Panc1 (cell line): ENCODE measurements at regions not wholly inside any gene's neighbourhood (a gene's known extent, or its start where the extent isn't known, plus 50 kb on each side); places are given as distances from the start of the nearest gene placed in this dataset.

ENCODE experiments used
- POLR2AphosphoS5 ChIP-seq: IDR thresholded peaks from 2 replicates; pipeline ENCODE4 v1.6.1; 2012; ENCODE audit warnings: mild to moderate bottlenecking, low read depth, low read length, moderate library complexity
- SIN3A ChIP-seq: IDR thresholded peaks from 2 replicates; pipeline ENCODE4 v1.6.1; 2012; ENCODE audit warnings: low read depth, mild to moderate bottlenecking, low read length, moderate library complexity, borderline replicate concordance; ENCODE audit not compliant: insufficient read depth
- TCF7L2 ChIP-seq: IDR thresholded peaks from 2 replicates; pipeline ENCODE4 v1.6.1; 2011; ENCODE audit warnings: mild to moderate bottlenecking, low read depth, low read length, inconsistent platforms
- TF ChIP-seq, protein P1 (sequence below): fragments of 450-650 bp; IDR thresholded peaks from 2 replicates; pipeline ENCODE4 v1.5.1; 2017; ENCODE audit warnings: mild to moderate bottlenecking
- TF ChIP-seq, protein P2 (sequence below), 2 experiments: IDR thresholded peaks; 2 replicates each; pipeline ENCODE4 v1.6.1; 2011 to 2012; ENCODE audit warnings: low read depth in 2 of 2, control low read depth in 1 of 2, low read length in 1 of 2, mild to moderate bottlenecking in 1 of 2, moderate library complexity in 1 of 2; ENCODE audit not compliant: insufficient read depth in 1 of 2

GRCh38 chr2:239460780-239461179 is 60.0 kb upstream of the HDAC4 start:
- TF ChIP-seq, protein P1, sequence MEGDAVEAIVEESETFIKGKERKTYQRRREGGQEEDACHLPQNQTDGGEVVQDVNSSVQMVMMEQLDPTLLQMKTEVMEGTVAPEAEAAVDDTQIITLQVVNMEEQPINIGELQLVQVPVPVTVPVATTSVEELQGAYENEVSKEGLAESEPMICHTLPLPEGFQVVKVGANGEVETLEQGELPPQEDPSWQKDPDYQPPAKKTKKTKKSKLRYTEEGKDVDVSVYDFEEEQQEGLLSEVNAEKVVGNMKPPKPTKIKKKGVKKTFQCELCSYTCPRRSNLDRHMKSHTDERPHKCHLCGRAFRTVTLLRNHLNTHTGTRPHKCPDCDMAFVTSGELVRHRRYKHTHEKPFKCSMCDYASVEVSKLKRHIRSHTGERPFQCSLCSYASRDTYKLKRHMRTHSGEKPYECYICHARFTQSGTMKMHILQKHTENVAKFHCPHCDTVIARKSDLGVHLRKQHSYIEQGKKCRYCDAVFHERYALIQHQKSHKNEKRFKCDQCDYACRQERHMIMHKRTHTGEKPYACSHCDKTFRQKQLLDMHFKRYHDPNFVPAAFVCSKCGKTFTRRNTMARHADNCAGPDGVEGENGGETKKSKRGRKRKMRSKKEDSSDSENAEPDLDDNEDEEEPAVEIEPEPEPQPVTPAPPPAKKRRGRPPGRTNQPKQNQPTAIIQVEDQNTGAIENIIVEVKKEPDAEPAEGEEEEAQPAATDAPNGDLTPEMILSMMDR = no peak
- TF ChIP-seq, protein P2, sequence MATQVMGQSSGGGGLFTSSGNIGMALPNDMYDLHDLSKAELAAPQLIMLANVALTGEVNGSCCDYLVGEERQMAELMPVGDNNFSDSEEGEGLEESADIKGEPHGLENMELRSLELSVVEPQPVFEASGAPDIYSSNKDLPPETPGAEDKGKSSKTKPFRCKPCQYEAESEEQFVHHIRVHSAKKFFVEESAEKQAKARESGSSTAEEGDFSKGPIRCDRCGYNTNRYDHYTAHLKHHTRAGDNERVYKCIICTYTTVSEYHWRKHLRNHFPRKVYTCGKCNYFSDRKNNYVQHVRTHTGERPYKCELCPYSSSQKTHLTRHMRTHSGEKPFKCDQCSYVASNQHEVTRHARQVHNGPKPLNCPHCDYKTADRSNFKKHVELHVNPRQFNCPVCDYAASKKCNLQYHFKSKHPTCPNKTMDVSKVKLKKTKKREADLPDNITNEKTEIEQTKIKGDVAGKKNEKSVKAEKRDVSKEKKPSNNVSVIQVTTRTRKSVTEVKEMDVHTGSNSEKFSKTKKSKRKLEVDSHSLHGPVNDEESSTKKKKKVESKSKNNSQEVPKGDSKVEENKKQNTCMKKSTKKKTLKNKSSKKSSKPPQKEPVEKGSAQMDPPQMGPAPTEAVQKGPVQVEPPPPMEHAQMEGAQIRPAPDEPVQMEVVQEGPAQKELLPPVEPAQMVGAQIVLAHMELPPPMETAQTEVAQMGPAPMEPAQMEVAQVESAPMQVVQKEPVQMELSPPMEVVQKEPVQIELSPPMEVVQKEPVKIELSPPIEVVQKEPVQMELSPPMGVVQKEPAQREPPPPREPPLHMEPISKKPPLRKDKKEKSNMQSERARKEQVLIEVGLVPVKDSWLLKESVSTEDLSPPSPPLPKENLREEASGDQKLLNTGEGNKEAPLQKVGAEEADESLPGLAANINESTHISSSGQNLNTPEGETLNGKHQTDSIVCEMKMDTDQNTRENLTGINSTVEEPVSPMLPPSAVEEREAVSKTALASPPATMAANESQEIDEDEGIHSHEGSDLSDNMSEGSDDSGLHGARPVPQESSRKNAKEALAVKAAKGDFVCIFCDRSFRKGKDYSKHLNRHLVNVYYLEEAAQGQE (IDR thresholded peaks at IDR 0.05; ENCODE audit: insufficient read depth in 1 of 2, low read depth in 2 of 2, low read length in 1 of 2) = no peak
- TF ChIP-seq POLR2AphosphoS5 (no peak), SIN3A (no peak), TCF7L2 (no peak)
